ENCODE measurements at regions not wholly inside any gene's neighbourhood (a gene's known extent, or its start where the extent isn't known, plus 50 kb on each side); places are given as distances from the start of the nearest gene placed in this dataset.

- DNase-seq: no peak
- intact Hi-C loops (cut with micrococcal nuclease): no loop called here
- peaks cover 5% of the 10 kb centered on the region for H3K36me3 Mint-ChIP-seq (ENCODE audit: low read depth)
- no peaks in the 10 kb centered on the region for H3K27me3 Mint-ChIP-seq
- H3K4me1 Mint-ChIP-seq: peaks cover 39% of the 10 kb centered on the region
- H3K9me3 Mint-ChIP-seq: peaks cover 8% of the 10 kb centered on the region
- H3K4me3 Mint-ChIP-seq: no peak overlapping the region
- no peak overlapping the region for H3K27ac Mint-ChIP-seq
Measured at GRCh38 chr19:28397800-28398199, 815.2 kb downstream of the UQCRFS1 start.

GRCh38 chr19:28397306-28397705 lies 815.6 kb downstream of the UQCRFS1 start:
- peaks cover 8% of the 10 kb centered on the region for H3K9me3 Mint-ChIP-seq
- intact Hi-C loops (cut with micrococcal nuclease): no loop called here
- no peak overlapping the region for H3K27ac Mint-ChIP-seq
- no peak for DNase-seq
- H3K4me3 Mint-ChIP-seq: no peak overlapping the region
- peaks cover 40% of the 10 kb centered on the region for H3K4me1 Mint-ChIP-seq
- H3K36me3 Mint-ChIP-seq (ENCODE audit: low read depth): peaks cover 5% of the 10 kb centered on the region
- no peaks in the 10 kb centered on the region for H3K27me3 Mint-ChIP-seq

GRCh38 chr19:28396287-28396831 lies 816.6 kb downstream of the UQCRFS1 start:
- Mint-ChIP-seq H3K4me3 (no peak overlapping the region), H3K4me1 (peaks cover 36% of the 10 kb centered on the region), H3K27ac (peak overlapping the region; percentile 65), H3K27me3 (no peaks in the 10 kb centered on the region), H3K9me3 (peaks cover 8% of the 10 kb centered on the region), H3K36me3 (ENCODE audit: low read depth) (peaks cover 5% of the 10 kb centered on the region)
- no peak for DNase-seq
- intact Hi-C loops (cut with micrococcal nuclease): no loop called here

- peak overlapping the region; percentile 89 for H3K27ac Mint-ChIP-seq
- H3K4me1 Mint-ChIP-seq: peaks cover 34% of the 10 kb centered on the region
- intact Hi-C loops (cut with micrococcal nuclease): loop anchor here (2.0 kb wide), 1 partner anchor 62 kb away; no protein-coding TSS in a partner anchor
- peaks cover 9% of the 10 kb centered on the region for H3K36me3 Mint-ChIP-seq (ENCODE audit: low read depth)
- peak overlapping the region; percentile 67 for H3K4me3 Mint-ChIP-seq
- H3K9me3 Mint-ChIP-seq: peaks cover 11% of the 10 kb centered on the region
- H3K27me3 Mint-ChIP-seq: no peaks in the 10 kb centered on the region
- DNase-seq: peak; percentile 66
Measured at GRCh38 chr19:28394725-28395124, 818.2 kb downstream of the UQCRFS1 start.

GRCh38 chr19:28393574-28394336 lies 819.2 kb downstream of the UQCRFS1 start:
- Mint-ChIP-seq H3K9me3 (peaks cover 11% of the 10 kb centered on the region), H3K27me3 (no peaks in the 10 kb centered on the region), H3K36me3 (ENCODE audit: low read depth) (peaks cover 7% of the 10 kb centered on the region), H3K4me3 (peak overlapping the region; percentile 78), H3K4me1 (peaks cover 42% of the 10 kb centered on the region), H3K27ac (peak overlapping the region; percentile 89)
- intact Hi-C loops (cut with micrococcal nuclease): loop anchor here (2.0 kb wide), 1 partner anchor 63 kb away; no protein-coding TSS in a partner anchor
- peak; percentile 80 for DNase-seq

- Mint-ChIP-seq H3K9me3 (peaks cover 22% of the 10 kb centered on the region), H3K27me3 (no peaks in the 10 kb centered on the region), H3K36me3 (ENCODE audit: low read depth) (peaks cover 12% of the 10 kb centered on the region), H3K27ac (peak overlapping the region; percentile 75), H3K4me3 (peak overlapping the region; percentile 39), H3K4me1 (peaks cover 52% of the 10 kb centered on the region)
- intact Hi-C loops (cut with micrococcal nuclease): no loop called here
- DNase-seq: no peak
Measured at GRCh38 chr19:28388988-28389387, 824.0 kb downstream of the UQCRFS1 start.

- Mint-ChIP-seq H3K9me3 (peaks cover 22% of the 10 kb centered on the region), H3K27me3 (no peaks in the 10 kb centered on the region), H3K27ac (no peak overlapping the region), H3K36me3 (ENCODE audit: low read depth) (peaks cover 15% of the 10 kb centered on the region), H3K4me1 (peaks cover 54% of the 10 kb centered on the region), H3K4me3 (no peak overlapping the region)
- DNase-seq: no peak
- intact Hi-C loops (cut with micrococcal nuclease): no loop called here
Measured at GRCh38 chr19:28387507-28387906, 825.4 kb downstream of the UQCRFS1 start.

GRCh38 chr19:28386470-28386869 lies 826.5 kb downstream of the UQCRFS1 start:
- peaks cover 15% of the 10 kb centered on the region for H3K36me3 Mint-ChIP-seq (ENCODE audit: low read depth)
- DNase-seq: no peak
- H3K9me3 Mint-ChIP-seq: peaks cover 22% of the 10 kb centered on the region
- intact Hi-C loops (cut with micrococcal nuclease): no loop called here
- H3K27me3 Mint-ChIP-seq: no peaks in the 10 kb centered on the region
- peak overlapping the region; percentile 90 for H3K27ac Mint-ChIP-seq
- peak overlapping the region; percentile 76 for H3K4me3 Mint-ChIP-seq
- H3K4me1 Mint-ChIP-seq: peaks cover 52% of the 10 kb centered on the region

GRCh38 chr19:28386066-28386465 lies 826.9 kb downstream of the UQCRFS1 start:
- H3K36me3 Mint-ChIP-seq (ENCODE audit: low read depth): peaks cover 16% of the 10 kb centered on the region
- peak; percentile 74 for DNase-seq
- intact Hi-C loops (cut with micrococcal nuclease): no loop called here
- H3K4me1 Mint-ChIP-seq: peaks cover 52% of the 10 kb centered on the region
- peak overlapping the region; percentile 76 for H3K4me3 Mint-ChIP-seq
- H3K27me3 Mint-ChIP-seq: no peaks in the 10 kb centered on the region
- peak overlapping the region; percentile 90 for H3K27ac Mint-ChIP-seq
- peaks cover 22% of the 10 kb centered on the region for H3K9me3 Mint-ChIP-seq

- peaks cover 20% of the 10 kb centered on the region for H3K36me3 Mint-ChIP-seq (ENCODE audit: low read depth)
- H3K4me1 Mint-ChIP-seq: peaks cover 10% of the 10 kb centered on the region
- intact Hi-C loops (cut with micrococcal nuclease): no loop called here
- no peak overlapping the region for H3K4me3 Mint-ChIP-seq
- peak; percentile 77 for DNase-seq
- no peaks in the 10 kb centered on the region for H3K27me3 Mint-ChIP-seq
- peaks cover 1% of the 10 kb centered on the region for H3K9me3 Mint-ChIP-seq
- H3K27ac Mint-ChIP-seq: no peak overlapping the region
Measured at GRCh38 chr19:28377077-28377476, 835.9 kb downstream of the UQCRFS1 start.

GRCh38 chr19:28374971-28375370 lies 838.0 kb downstream of the UQCRFS1 start:
- no peak for DNase-seq
- intact Hi-C loops (cut with micrococcal nuclease): no loop called here

GRCh38 chr19:28372576-28373247 lies 840.2 kb downstream of the UQCRFS1 start:
- H3K36me3 Mint-ChIP-seq (ENCODE audit: low read depth): peaks cover 24% of the 10 kb centered on the region
- peaks cover 13% of the 10 kb centered on the region for H3K9me3 Mint-ChIP-seq
- no peak overlapping the region for H3K4me3 Mint-ChIP-seq
- intact Hi-C loops (cut with micrococcal nuclease): no loop called here
- H3K4me1 Mint-ChIP-seq: peaks cover 9% of the 10 kb centered on the region
- no peak overlapping the region for H3K27ac Mint-ChIP-seq
- no peaks in the 10 kb centered on the region for H3K27me3 Mint-ChIP-seq
- DNase-seq: no peak

More at GRCh38 chr19:28374971-28375370, 838.0 kb downstream of the UQCRFS1 start:
- H3K36me3 Mint-ChIP-seq (ENCODE audit: low read depth): peaks cover 26% of the 10 kb centered on the region
- H3K9me3 Mint-ChIP-seq: peaks cover 12% of the 10 kb centered on the region
- H3K27ac Mint-ChIP-seq: no peak overlapping the region
- no peak overlapping the region for H3K4me3 Mint-ChIP-seq
- peaks cover 7% of the 10 kb centered on the region for H3K4me1 Mint-ChIP-seq
- no peaks in the 10 kb centered on the region for H3K27me3 Mint-ChIP-seq

GRCh38 chr19:28367146-28367545 lies 845.8 kb downstream of the UQCRFS1 start:
- H3K4me3 Mint-ChIP-seq: no peak overlapping the region
- intact Hi-C loops (cut with micrococcal nuclease): no loop called here
- DNase-seq: no peak
- peaks cover 25% of the 10 kb centered on the region for H3K9me3 Mint-ChIP-seq
- H3K27me3 Mint-ChIP-seq: no peaks in the 10 kb centered on the region
- peaks cover 7% of the 10 kb centered on the region for H3K4me1 Mint-ChIP-seq
- no peak overlapping the region for H3K27ac Mint-ChIP-seq
- peaks cover 29% of the 10 kb centered on the region for H3K36me3 Mint-ChIP-seq (ENCODE audit: low read depth)

GRCh38 chr19:28363254-28363653 lies 849.7 kb downstream of the UQCRFS1 start:
- peaks cover 18% of the 10 kb centered on the region for H3K36me3 Mint-ChIP-seq (ENCODE audit: low read depth)

More at GRCh38 chr19:28363254-28363653, 849.7 kb downstream of the UQCRFS1 start:
- H3K9me3 Mint-ChIP-seq: peaks cover 14% of the 10 kb centered on the region
- H3K4me1 Mint-ChIP-seq: peaks cover 5% of the 10 kb centered on the region
- no peaks in the 10 kb centered on the region for H3K27me3 Mint-ChIP-seq
- intact Hi-C loops (cut with micrococcal nuclease): no loop called here
- no peak for DNase-seq
- H3K27ac Mint-ChIP-seq: no peak overlapping the region
- no peak overlapping the region for H3K4me3 Mint-ChIP-seq

Data from activated CD4-positive, alpha-beta T cell treated with anti-CD3 and anti-CD28 coated beads, Interleukin-2, amount 10 ng/mL, durations not matched to agents 24 days and 14 days (primary cell).